HG03342 (cell line): ENCODE measurements at regions not wholly inside any gene's neighbourhood (a gene's known extent, or its start where the extent isn't known, plus 50 kb on each side); places are given as distances from the start of the nearest gene placed in this dataset.

Experiments used
- ATAC-seq: cut with Tn5 transposase; IDR thresholded peaks from one replicate; pipeline ENCODE4 v1.9.1; 2021; ENCODE audit warnings: mild to moderate bottlenecking, moderate library complexity; ENCODE audit not compliant: unreplicated experiment

DNA sequence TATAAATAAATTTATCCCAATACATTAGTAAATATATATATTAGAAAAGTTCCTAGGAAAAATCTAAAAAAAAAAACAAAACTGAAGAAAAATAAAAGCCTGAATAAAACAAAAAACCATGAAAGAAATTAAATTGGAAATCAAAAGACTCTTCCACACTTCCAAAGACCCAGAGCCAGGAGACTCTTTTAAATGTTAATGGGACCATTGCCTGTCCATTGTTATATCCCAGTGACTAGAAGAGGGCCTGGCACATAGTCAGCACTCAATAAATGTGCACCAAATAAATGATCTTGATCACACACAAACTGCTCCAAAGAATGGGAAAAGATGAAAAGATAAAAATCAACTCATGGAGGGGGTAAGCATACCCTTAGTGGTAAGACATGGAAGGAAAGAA, 51.3 kb upstream of the CLDN18 start:
- no peak for ATAC-seq
